ENCODE measurements at regions not wholly inside any gene's neighbourhood (a gene's known extent, or its start where the extent isn't known, plus 50 kb on each side); places are given as distances from the start of the nearest gene placed in this dataset.

DNA sequence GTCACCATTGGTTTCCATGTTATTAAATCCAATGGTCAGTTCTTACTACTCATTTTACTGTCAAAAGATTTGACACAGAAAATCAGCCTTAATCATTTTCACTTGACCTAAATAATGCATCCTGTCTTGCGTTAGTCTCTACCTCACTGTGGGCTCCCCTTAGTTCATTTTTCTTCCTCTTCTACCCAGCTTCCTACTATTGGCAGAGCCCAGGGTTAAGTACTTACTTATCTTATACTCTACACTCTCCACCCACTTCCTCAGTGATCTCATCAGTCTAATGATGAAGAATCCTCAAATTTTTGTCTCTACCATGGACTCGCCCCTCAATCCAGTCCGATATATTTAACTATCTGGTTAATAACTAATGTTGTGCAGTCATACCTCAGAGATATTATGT lies 735.9 kb downstream of the KCNT2 start:
- DNase-seq (ENCODE audit: low read depth, low spot score) = no peak
- H3K27ac ChIP-seq (ENCODE audit: insufficient read depth, low read depth, low read length) = no peak overlapping the region
- FAIRE-seq = no peak
- ChIA-PET CTCF (no interaction called here), POLR2A (no interaction called here)
- no peaks in the 10 kb centered on the region for H4K20me1 ChIP-seq (replicated peaks; ENCODE audit: control insufficient read depth, extremely low read depth, insufficient read depth, low read length)
- H3K79me2 ChIP-seq (ENCODE audit: control insufficient read depth, insufficient read depth, low read length) = no peaks in the 10 kb centered on the region
- BruUV-seq (replicated peaks) = no TSS peak
- no peak overlapping the region for H3K9ac ChIP-seq (replicated peaks; ENCODE audit: extremely low read depth, insufficient read depth, low read length)
- H2AFZ ChIP-seq (ENCODE audit: low read depth, low read length) = no peak overlapping the region
- H3K9me1 ChIP-seq (replicated peaks; ENCODE audit: control insufficient read depth, extremely low read depth, insufficient read depth, low read length) = no peaks in the 10 kb centered on the region
- dilution Hi-C loops (cut with MboI; ENCODE audit: extremely low pct_ligation_motif_present, low sequenced_read_pairs) (no loop called here), intact Hi-C loops (cut with micrococcal nuclease) (no loop called here)
- H3K4me1 ChIP-seq (ENCODE audit: control insufficient read depth, extremely low read depth, insufficient read depth, low read length) = no peaks in the 10 kb centered on the region
- no peak overlapping the region for H3K4me3 ChIP-seq (replicated peaks in 1 of 3; ENCODE audit: insufficient read depth in 1 of 3, low read depth in 1 of 3, low read length in 3 of 3)
- H3K9me3 ChIP-seq (replicated peaks; ENCODE audit: control insufficient read depth, insufficient read depth, low read length) = no peaks in the 10 kb centered on the region
- no peak overlapping the region for H3K4me2 ChIP-seq (ENCODE audit: insufficient read depth, low read length)
- H3K36me3 ChIP-seq (ENCODE audit: control insufficient read depth in 2 of 2, extremely low read depth in 1 of 2, insufficient read depth in 2 of 2, low read length in 2 of 2) = no peaks in the 10 kb centered on the region
- no peaks in the 10 kb centered on the region for H3K27me3 ChIP-seq (ENCODE audit: control insufficient read depth in 2 of 2, insufficient read depth in 2 of 2, low read length in 2 of 2)
- TF ChIP-seq EZH2 (IDR thresholded peaks at IDR 0.05; ENCODE audit: borderline replicate concordance, low read depth, low read length, severe bottlenecking) = no peak
- TF ChIP-seq JUN (IDR thresholded peaks at IDR 0.05; ENCODE audit: borderline replicate concordance, insufficient read depth, insufficient read length, low read depth) = no peak
- TF ChIP-seq, protein P1, sequence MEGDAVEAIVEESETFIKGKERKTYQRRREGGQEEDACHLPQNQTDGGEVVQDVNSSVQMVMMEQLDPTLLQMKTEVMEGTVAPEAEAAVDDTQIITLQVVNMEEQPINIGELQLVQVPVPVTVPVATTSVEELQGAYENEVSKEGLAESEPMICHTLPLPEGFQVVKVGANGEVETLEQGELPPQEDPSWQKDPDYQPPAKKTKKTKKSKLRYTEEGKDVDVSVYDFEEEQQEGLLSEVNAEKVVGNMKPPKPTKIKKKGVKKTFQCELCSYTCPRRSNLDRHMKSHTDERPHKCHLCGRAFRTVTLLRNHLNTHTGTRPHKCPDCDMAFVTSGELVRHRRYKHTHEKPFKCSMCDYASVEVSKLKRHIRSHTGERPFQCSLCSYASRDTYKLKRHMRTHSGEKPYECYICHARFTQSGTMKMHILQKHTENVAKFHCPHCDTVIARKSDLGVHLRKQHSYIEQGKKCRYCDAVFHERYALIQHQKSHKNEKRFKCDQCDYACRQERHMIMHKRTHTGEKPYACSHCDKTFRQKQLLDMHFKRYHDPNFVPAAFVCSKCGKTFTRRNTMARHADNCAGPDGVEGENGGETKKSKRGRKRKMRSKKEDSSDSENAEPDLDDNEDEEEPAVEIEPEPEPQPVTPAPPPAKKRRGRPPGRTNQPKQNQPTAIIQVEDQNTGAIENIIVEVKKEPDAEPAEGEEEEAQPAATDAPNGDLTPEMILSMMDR (IDR thresholded peaks at IDR 0.05; ENCODE audit: extremely low read depth in 1 of 2, insufficient read depth in 1 of 2, low read depth in 1 of 2, low read length in 2 of 2) = no peak
- no peak for TF ChIP-seq POLR2A (IDR thresholded peaks at IDR 0.05; ENCODE audit: low read depth, low read length)
- no peak for TF ChIP-seq GATA2 (IDR thresholded peaks at IDR 0.05; ENCODE audit: insufficient read depth, insufficient read length, low read depth, low read length)
- TF ChIP-seq POLR2AphosphoS5 (IDR thresholded peaks at IDR 0.05; ENCODE audit: insufficient read depth, low read depth, low read length) = no peak
- TF ChIP-seq, protein P2, sequence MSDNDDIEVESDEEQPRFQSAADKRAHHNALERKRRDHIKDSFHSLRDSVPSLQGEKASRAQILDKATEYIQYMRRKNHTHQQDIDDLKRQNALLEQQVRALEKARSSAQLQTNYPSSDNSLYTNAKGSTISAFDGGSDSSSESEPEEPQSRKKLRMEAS (IDR thresholded peaks at IDR 0.05; ENCODE audit: insufficient read depth, insufficient read length) = no peak
- no peak for TF ChIP-seq FOS (IDR thresholded peaks at IDR 0.05; ENCODE audit: borderline replicate concordance, insufficient read depth, low read length)
- no peak for TF ChIP-seq MYC (IDR thresholded peaks at IDR 0.05; ENCODE audit: low read depth, low read length)
